ENCODE measurements at regions not wholly inside any gene's neighbourhood (a gene's known extent, or its start where the extent isn't known, plus 50 kb on each side); places are given as distances from the start of the nearest gene placed in this dataset.

DNA sequence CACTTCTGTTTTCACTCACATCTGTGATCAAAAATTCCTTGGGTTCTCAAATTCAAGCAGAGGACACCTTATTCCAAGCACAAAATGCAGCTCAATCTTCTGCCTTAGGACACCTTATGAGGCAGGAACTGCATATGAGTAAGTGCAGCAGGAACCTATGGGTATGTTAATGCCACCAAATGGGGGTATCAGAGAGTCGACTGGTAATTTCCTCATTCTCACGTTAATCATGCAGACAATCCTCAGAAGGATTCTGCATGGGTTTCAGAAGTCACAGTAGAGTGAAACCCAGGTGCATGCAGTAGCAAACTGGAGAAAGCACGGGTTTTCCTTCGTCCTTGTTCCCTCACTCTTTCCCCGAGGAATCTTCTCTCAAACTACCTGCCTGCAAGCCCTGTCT, 452.8 kb downstream of the CBLN2 start:
- no peak for TF ChIP-seq EZH2 (IDR thresholded peaks at IDR 0.05; ENCODE audit: borderline replicate concordance, low read depth, low read length, poor library complexity, severe bottlenecking)
- no peak for TF ChIP-seq CTCF (conservative IDR thresholded peaks at IDR 0.05; ENCODE audit: low read depth, low read length)

Measured in A673 (cell line).